GM23338 (cell line): ENCODE measurements at regions not wholly inside any gene's neighbourhood (a gene's known extent, or its start where the extent isn't known, plus 50 kb on each side); places are given as distances from the start of the nearest gene placed in this dataset.

Experiments
- ATAC-seq: fragments of 200-7000 bp; cut with Tn5 transposase; 3 replicates; pipeline ENCODE4 v1.9.1; 2020
- DNase-seq: peaks from one replicate; pipeline ENCODE4 v3.0.0-alpha.2; 2015; ENCODE audit warnings: low spot score
- H2AFZ ChIP-seq: fragments of 200-600 bp; sonication (generic); 2 replicates; pipeline ENCODE4 v1.8.0; 2016; ENCODE audit warnings: antibody characterized with exemption, mild to moderate bottlenecking, moderate library complexity
- H3F3A ChIP-seq: fragments of 200-600 bp; sonication (generic); replicated peaks from 2 replicates; pipeline ENCODE4 v1.8.0; 2017; ENCODE audit warnings: antibody characterized with exemption, mixed run types, low read depth
- H3K27ac ChIP-seq: fragments of 200-600 bp; sonication (generic); 2 replicates; pipeline ENCODE4 v1.6.1; 2016; ENCODE audit warnings: low read depth
- H3K27me3 ChIP-seq: fragments of 200-600 bp; sonication (generic); 2 replicates; pipeline ENCODE4 v1.8.0; 2016; ENCODE audit warnings: mild to moderate bottlenecking, mixed run types, moderate library complexity; ENCODE audit not compliant: insufficient read depth
- H3K36me3 ChIP-seq: fragments of 200-600 bp; sonication (generic); 2 replicates; pipeline ENCODE4 v1.8.0; 2016; ENCODE audit warnings: mild to moderate bottlenecking; ENCODE audit not compliant: insufficient read depth
- H3K4me1 ChIP-seq: fragments of 200-600 bp; sonication (generic); 2 replicates; pipeline ENCODE4 v1.8.0; 2016; ENCODE audit warnings: mild to moderate bottlenecking, moderate library complexity; ENCODE audit not compliant: insufficient read depth
- H3K4me2 ChIP-seq: fragments of 200-600 bp; sonication (generic); 2 replicates; pipeline ENCODE4 v1.7.1; 2017; ENCODE audit warnings: mixed run types
- H3K4me3 ChIP-seq: fragments of 200-600 bp; sonication (generic); 2 replicates; pipeline ENCODE4 v1.6.1; 2016; ENCODE audit warnings: mixed run types
- H3K79me2 ChIP-seq: fragments of 200-600 bp; sonication (generic); replicated peaks from 2 replicates; pipeline ENCODE4 v1.8.0; 2017; ENCODE audit warnings: mild to moderate bottlenecking; ENCODE audit not compliant: insufficient read depth
- H3K9me2 ChIP-seq: fragments of 200-600 bp; sonication (generic); 2 replicates; pipeline ENCODE4 v1.8.0; 2017; ENCODE audit not compliant: insufficient read depth
- H4K20me1 ChIP-seq: fragments of 200-600 bp; sonication (generic); replicated peaks from 2 replicates; pipeline ENCODE4 v1.8.0; 2017; ENCODE audit warnings: mild to moderate bottlenecking; ENCODE audit not compliant: insufficient read depth
- H3K27ac Mint-ChIP-seq: 2 replicates; pipeline ENCODE4 v1.8.0; 2020; ENCODE audit warnings: inconsistent platforms, mild to moderate bottlenecking, moderate library complexity, mixed read lengths
- H3K27me3 Mint-ChIP-seq: 3 replicates; pipeline ENCODE4 v1.8.0; 2022; ENCODE audit warnings: low read depth, mild to moderate bottlenecking, moderate library complexity, mixed read lengths, inconsistent platforms; ENCODE audit not compliant: insufficient read depth, poor library complexity
- H3K36me3 Mint-ChIP-seq: 3 replicates; pipeline ENCODE4 v1.8.0; 2021; ENCODE audit warnings: low read depth, mild to moderate bottlenecking, inconsistent platforms, moderate library complexity, mixed read lengths
- H3K4me1 Mint-ChIP-seq: 3 replicates; pipeline ENCODE4 v1.8.0; 2020; ENCODE audit warnings: mild to moderate bottlenecking, inconsistent platforms, mixed read lengths
- H3K4me3 Mint-ChIP-seq: 3 replicates; pipeline ENCODE4 v1.8.0; 2021; ENCODE audit warnings: moderate library complexity, mild to moderate bottlenecking, inconsistent platforms, mixed read lengths
- H3K9me3 Mint-ChIP-seq: 3 replicates; pipeline ENCODE4 v1.8.0; 2020; ENCODE audit warnings: moderate library complexity, mild to moderate bottlenecking, inconsistent platforms, mixed read lengths
- JUNB ChIP-seq: IDR thresholded peaks from one replicate; pipeline ENCODE4 v1.6.1; 2016; ENCODE audit warnings: antibody characterized with exemption; ENCODE audit not compliant: unreplicated experiment
- ZNF114 ChIP-seq: fragments of 250-450 bp; sonication (Bioruptor Pico); IDR thresholded peaks from 2 replicates; pipeline ENCODE4 v1.5.0; 2020; ENCODE audit warnings: mild to moderate bottlenecking, moderate library complexity

GRCh38 chr2:230661072-230661957, 51.3 kb upstream of the CAB39 start:
- TF ChIP-seq ZNF114 (CRISPR knock-in tag) (no peak), JUNB (no peak)
- peaks cover 26% of the 10 kb centered on the region for H3K4me1 Mint-ChIP-seq
- no peak overlapping the region for H3K27ac Mint-ChIP-seq
- no peaks in the 10 kb centered on the region for H3K36me3 ChIP-seq
- no peak overlapping the region for H3K4me3 Mint-ChIP-seq
- no peak overlapping the region for H3K27ac ChIP-seq
- H3K9me3 Mint-ChIP-seq = no peaks in the 10 kb centered on the region
- H3K9me2 ChIP-seq = no peaks in the 10 kb centered on the region
- H3K79me2 ChIP-seq = no peaks in the 10 kb centered on the region
- no peak overlapping the region for H2AFZ ChIP-seq
- no peaks in the 10 kb centered on the region for H3F3A ChIP-seq
- DNase-seq (no peak), ATAC-seq (no peak)
- H3K27me3 ChIP-seq = no peaks in the 10 kb centered on the region
- H3K27me3 Mint-ChIP-seq = peaks cover 17% of the 10 kb centered on the region
- no peaks in the 10 kb centered on the region; the same call in 2 of the 3 replicates for H3K36me3 Mint-ChIP-seq
- no peaks in the 10 kb centered on the region for H4K20me1 ChIP-seq
- no peak overlapping the region for H3K4me2 ChIP-seq
- no peak overlapping the region for H3K4me3 ChIP-seq
- peaks cover 4% of the 10 kb centered on the region for H3K4me1 ChIP-seq
